GM12872 (cell line): ENCODE measurements at regions not wholly inside any gene's neighbourhood (a gene's known extent, or its start where the extent isn't known, plus 50 kb on each side); places are given as distances from the start of the nearest gene placed in this dataset.

ENCODE experiments used
- CTCF ChIP-seq: IDR thresholded peaks from 3 replicates; pipeline ENCODE4 v1.5.1; 2011; ENCODE audit warnings: low read depth, mild to moderate bottlenecking, low read length, moderate library complexity; ENCODE audit not compliant: insufficient read depth

- no peak for TF ChIP-seq CTCF
Measured at GRCh38 chr7:106731187-106731586, 70.2 kb upstream of the CCDC71L start.

GRCh38 chr7:106731646-106732444 lies 70.9 kb upstream of the CCDC71L start:
- TF ChIP-seq CTCF = no peak

- TF ChIP-seq CTCF = no peak
Measured at GRCh38 chr7:106735637-106736036, 74.7 kb upstream of the CCDC71L start.

GRCh38 chr7:106736123-106736507 lies 75.2 kb upstream of the CCDC71L start:
- no peak for TF ChIP-seq CTCF

- peak; percentile 73 for TF ChIP-seq CTCF
Measured at GRCh38 chr7:106736508-106737201, 75.7 kb upstream of the CCDC71L start.

- TF ChIP-seq CTCF = no peak
Measured at GRCh38 chr7:106737202-106737562, 76.2 kb upstream of the CCDC71L start.

GRCh38 chr7:106740806-106741205 lies 79.8 kb upstream of the CCDC71L start:
- no peak for TF ChIP-seq CTCF
